T-helper 17 cell (primary cell): ENCODE measurements at regions not wholly inside any gene's neighbourhood (a gene's known extent, or its start where the extent isn't known, plus 50 kb on each side); places are given as distances from the start of the nearest gene placed in this dataset.
"Not testable (repeated sequence)": the region's sequence is repeated elsewhere in the genome, so short reads cannot be mapped to it uniquely, and the experiment has no call there.

Source experiments
- ATAC-seq: fragments of 150-1000 bp; cut with Tn5 transposase; 2 replicates; pipeline ENCODE4 v1.10.0; 2021; ENCODE audit warnings: mild to moderate bottlenecking, moderate library complexity
- DNase-seq, 3 donors: peaks; one replicate each; pipeline versions ENCODE4 v3.0.0 to v3.0.0-alpha.2; 2020 to 2021
- H3K9me3 ChIP-seq: one replicate; pipeline ENCODE4 v1.7.0; 2013; ENCODE audit warnings: low read length, mild to moderate bottlenecking; ENCODE audit not compliant: control insufficient read depth, poor library complexity, severe bottlenecking
- H3K27ac Mint-ChIP-seq: one replicate; pipeline ENCODE4 v1.8.0; 2022; ENCODE audit warnings: mild to moderate bottlenecking, moderate library complexity, mixed read lengths
- H3K27me3 Mint-ChIP-seq: one replicate; pipeline ENCODE4 v1.8.0; 2022; ENCODE audit warnings: mixed read lengths
- H3K36me3 Mint-ChIP-seq: one replicate; pipeline ENCODE4 v1.8.0; 2022; ENCODE audit warnings: low read depth, mixed read lengths
- H3K4me1 Mint-ChIP-seq: one replicate; pipeline ENCODE4 v1.8.0; 2022; ENCODE audit warnings: mild to moderate bottlenecking, mixed read lengths
- H3K4me3 Mint-ChIP-seq: one replicate; pipeline ENCODE4 v1.8.0; 2022; ENCODE audit warnings: mild to moderate bottlenecking, moderate library complexity, mixed read lengths

DNA sequence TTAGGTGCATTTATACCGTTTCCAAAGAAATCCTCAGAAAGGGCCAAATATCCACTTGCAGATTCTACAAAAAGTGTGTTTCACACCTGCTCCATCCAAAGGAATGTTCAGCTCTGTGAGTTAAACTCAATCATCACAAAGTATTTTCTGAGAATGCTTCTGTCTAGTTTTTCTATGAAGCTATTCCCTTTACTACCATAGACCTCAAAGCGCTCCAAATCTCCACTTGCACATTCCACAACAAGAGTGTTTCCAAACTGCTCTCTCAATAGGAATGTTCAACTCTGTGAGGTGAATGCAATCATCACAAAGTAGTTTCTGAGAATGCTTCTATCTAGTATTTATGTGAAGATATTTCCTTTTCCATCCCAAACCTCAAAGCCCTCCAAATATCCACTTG is 412.7 kb upstream of the WSB1 start:
- H3K9me3 ChIP-seq = peaks cover 10% of the 10 kb centered on the region
- not testable (repeated sequence) for H3K4me3 Mint-ChIP-seq, H3K27ac Mint-ChIP-seq, H3K36me3 Mint-ChIP-seq, H3K27me3 Mint-ChIP-seq, H3K4me1 Mint-ChIP-seq, DNase-seq
- peak; percentile 22 for ATAC-seq

- H3K27me3 Mint-ChIP-seq, H3K4me1 Mint-ChIP-seq, H3K4me3 Mint-ChIP-seq, H3K36me3 Mint-ChIP-seq, H3K27ac Mint-ChIP-seq, DNase-seq: not testable (repeated sequence)
- peak; percentile 58 for ATAC-seq
- H3K9me3 ChIP-seq = peaks cover 10% of the 10 kb centered on the region
Measured at GRCh38 chr17:26882097-26882761, 411.7 kb upstream of the WSB1 start.

GRCh38 chr17:26883878-26884740 is 409.8 kb upstream of the WSB1 start:
- not testable (repeated sequence) for DNase-seq, H3K4me3 Mint-ChIP-seq, H3K9me3 ChIP-seq, H3K36me3 Mint-ChIP-seq, H3K4me1 Mint-ChIP-seq, H3K27ac Mint-ChIP-seq, H3K27me3 Mint-ChIP-seq
- ATAC-seq = peak; percentile 36

GRCh38 chr17:26884741-26885059 is 409.2 kb upstream of the WSB1 start:
- H3K9me3 ChIP-seq, H3K4me1 Mint-ChIP-seq, H3K4me3 Mint-ChIP-seq, DNase-seq, H3K36me3 Mint-ChIP-seq, H3K27ac Mint-ChIP-seq, H3K27me3 Mint-ChIP-seq: not testable (repeated sequence)
- peak; percentile 18 for ATAC-seq

GRCh38 chr17:26885244-26885970 is 408.5 kb upstream of the WSB1 start:
- H3K27me3 Mint-ChIP-seq, H3K36me3 Mint-ChIP-seq, H3K4me1 Mint-ChIP-seq, H3K9me3 ChIP-seq, H3K27ac Mint-ChIP-seq, H3K4me3 Mint-ChIP-seq: not testable (repeated sequence)
- DNase-seq = peak in 1 of 3 donors; percentile 37
- peak; percentile 24 for ATAC-seq
